Stomach (tissue), 4 donors: ENCODE measurements at regions not wholly inside any gene's neighbourhood (a gene's known extent, or its start where the extent isn't known, plus 50 kb on each side); places are given as distances from the start of the nearest gene placed in this dataset.
"Not testable (repeated sequence)": the region's sequence is repeated elsewhere in the genome, so short reads cannot be mapped to it uniquely, and the experiment has no call there.

Experiments
- CTCF ChIP-seq, 7 experiments: fragments of 450-650 bp in 4 of 7; fragments of 200-600 bp in 3 of 7; sonication (generic) in 3 of 7; IDR thresholded peaks; one replicate each; pipeline ENCODE4 v1.5.1; 2016 to 2019; ENCODE audit warnings: antibody characterized with exemption in 7 of 7, control low read depth in 2 of 7, mild to moderate bottlenecking in 1 of 7
- EP300 ChIP-seq: sonication (generic); formaldehyde crosslinking; IDR thresholded peaks from one replicate; pipeline ENCODE4 v1.6.1; 2017; ENCODE audit warnings: antibody characterized with exemption
- POLR2A ChIP-seq, 4 donors: fragments of 450-650 bp; IDR thresholded peaks; one replicate each; pipeline ENCODE4 v1.6.1; 2016; ENCODE audit warnings: antibody characterized with exemption in 4 of 4, control low read depth in 2 of 4, mild to moderate bottlenecking in 1 of 4, moderate library complexity in 1 of 4

GRCh38 chr7:57244345-57244980 lies 112.2 kb upstream of the ZNF479 start:
- TF ChIP-seq POLR2A (IDR thresholded peaks at IDR 0.05); CTCF (IDR thresholded peaks at IDR 0.05); EP300: not testable (repeated sequence)
